Caco-2 (cell line): ENCODE measurements at regions not wholly inside any gene's neighbourhood (a gene's known extent, or its start where the extent isn't known, plus 50 kb on each side); places are given as distances from the start of the nearest gene placed in this dataset.

Experiments
- BruUV-seq: library from RNA; stranded (reverse); fragments of 400-500 nt; replicated peaks from 2 replicates; lab custom pipeline; 2021; lab: Mats Ljungman, UMichigan
- CTCF ChIA-PET: fragments of 300-600 bp; sonication (Branson Sonifier 250); formaldehyde crosslinking; loops from one replicate; lab custom pipeline; 2022; ENCODE audit warnings: antibody characterized with exemption; lab: Charles Lee
- POLR2A ChIA-PET: fragments of 300-600 bp; sonication (Branson Sonifier 250); formaldehyde crosslinking; loops from one replicate; lab custom pipeline; 2022; ENCODE audit warnings: antibody characterized with exemption; lab: Charles Lee
- DNase-seq, 2 experiments: peaks; one replicate each; pipeline versions ENCODE4 v3.0.0 to v3.0.0-alpha.2; 2020 to 2022
- H3K27me3 ChIP-seq: replicated peaks from 2 replicates; pipeline ENCODE4 v1.6.0; 2011; ENCODE audit warnings: low read length; ENCODE audit not compliant: control insufficient read depth, insufficient read depth
- H3K36me3 ChIP-seq: 2 replicates; pipeline ENCODE4 v1.5.1; 2011; ENCODE audit warnings: low read length; ENCODE audit not compliant: control insufficient read depth, insufficient read depth
- H3K4me1 ChIP-seq: fragments of 250-450 bp; sonication (Bioruptor Pico); 2 replicates; pipeline ENCODE4 v1.5.1; 2020; ENCODE audit warnings: mild to moderate bottlenecking
- H3K4me3 ChIP-seq: 2 replicates; pipeline ENCODE4 v1.5.1; 2011; ENCODE audit warnings: low read depth, mild to moderate bottlenecking, control low read depth, low read length
- H3K9me3 ChIP-seq: fragments of 250-450 bp; sonication (Bioruptor Pico); 2 replicates; pipeline ENCODE4 v1.5.1; 2020; ENCODE audit warnings: mild to moderate bottlenecking, moderate library complexity
- H3K27ac Mint-ChIP-seq: one replicate; pipeline ENCODE4 v1.8.0; 2022; ENCODE audit warnings: mixed read lengths; ENCODE audit not compliant: unreplicated experiment
- H3K27me3 Mint-ChIP-seq: one replicate; pipeline ENCODE4 v1.8.0; 2022; ENCODE audit warnings: mixed read lengths; ENCODE audit not compliant: insufficient read depth, unreplicated experiment
- H3K36me3 Mint-ChIP-seq: one replicate; pipeline ENCODE4 v1.8.0; 2022; ENCODE audit warnings: mild to moderate bottlenecking, mixed read lengths; ENCODE audit not compliant: insufficient read depth, unreplicated experiment
- H3K4me1 Mint-ChIP-seq: one replicate; pipeline ENCODE4 v1.8.0; 2022; ENCODE audit warnings: low read depth, mixed read lengths; ENCODE audit not compliant: unreplicated experiment
- H3K4me3 Mint-ChIP-seq: one replicate; pipeline ENCODE4 v1.8.0; 2022; ENCODE audit warnings: mild to moderate bottlenecking, moderate library complexity, mixed read lengths; ENCODE audit not compliant: unreplicated experiment
- H3K9me3 Mint-ChIP-seq: one replicate; pipeline ENCODE4 v1.8.0; 2022; ENCODE audit warnings: mixed read lengths; ENCODE audit not compliant: unreplicated experiment
- intact Hi-C: fragments of 100-400 bp; cut with micrococcal nuclease; formaldehyde crosslinking; loops from one replicate; pipeline ENCODE4 v1.10.0; 2022; ENCODE audit not compliant: unreplicated experiment
- TF ChIP-seq, protein P1 (sequence below), 2 experiments: fragments of 200-600 bp in 1 of 2; IDR thresholded peaks; 1 replicate in 1 of 2; 2 replicates in 1 of 2; pipeline versions ENCODE4 v1.5.1 to v1.8.0; 2011 to 2022; ENCODE audit warnings: antibody characterized with exemption in 1 of 2, control low read depth in 1 of 2, inconsistent platforms in 1 of 2, low read depth in 1 of 2, low read length in 1 of 2, mild to moderate bottlenecking in 1 of 2, moderate library complexity in 1 of 2; ENCODE audit not compliant: insufficient read depth in 1 of 2, severe bottlenecking in 1 of 2, unreplicated experiment in 1 of 2

DNA sequence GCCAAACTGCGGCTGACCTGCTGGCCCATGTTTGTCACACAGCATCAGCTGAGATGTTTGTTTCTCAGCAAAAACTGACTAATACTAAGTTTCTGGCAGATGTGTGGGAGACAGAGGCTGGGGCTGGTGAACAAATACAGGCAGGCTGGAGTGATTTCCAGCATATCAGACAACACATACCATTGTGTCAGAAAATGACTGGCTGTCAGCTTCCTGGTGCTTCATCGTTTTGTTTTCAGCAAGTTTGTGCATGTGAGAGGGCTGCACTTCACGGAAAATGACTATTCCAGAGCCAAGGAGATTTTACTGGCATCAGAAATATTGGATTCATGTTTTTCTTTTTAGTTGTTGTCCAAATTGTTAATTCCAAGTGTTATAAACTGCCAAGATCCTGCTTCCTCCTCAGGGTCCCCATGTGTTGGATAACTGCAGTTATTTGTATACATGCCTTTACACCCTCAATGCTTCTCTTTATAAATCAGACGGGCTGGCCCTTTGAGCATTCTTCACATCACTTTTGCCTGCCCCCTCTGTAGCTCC, 145.7 kb downstream of the GALC start:
- H3K9me3 ChIP-seq, result no peaks in the 10 kb centered on the region
- Mint-ChIP-seq H3K36me3 (no peaks in the 10 kb centered on the region), H3K27ac (no peak overlapping the region), H3K4me1 (no peaks in the 10 kb centered on the region), H3K4me3 (no peak overlapping the region), H3K27me3 (peaks cover 4% of the 10 kb centered on the region), H3K9me3 (no peaks in the 10 kb centered on the region)
- DNase-seq, result no peak
- no TSS peak for BruUV-seq
- no peak overlapping the region for H3K4me3 ChIP-seq
- ChIA-PET POLR2A (no interaction called here), CTCF (no interaction called here)
- TF ChIP-seq, protein P1, sequence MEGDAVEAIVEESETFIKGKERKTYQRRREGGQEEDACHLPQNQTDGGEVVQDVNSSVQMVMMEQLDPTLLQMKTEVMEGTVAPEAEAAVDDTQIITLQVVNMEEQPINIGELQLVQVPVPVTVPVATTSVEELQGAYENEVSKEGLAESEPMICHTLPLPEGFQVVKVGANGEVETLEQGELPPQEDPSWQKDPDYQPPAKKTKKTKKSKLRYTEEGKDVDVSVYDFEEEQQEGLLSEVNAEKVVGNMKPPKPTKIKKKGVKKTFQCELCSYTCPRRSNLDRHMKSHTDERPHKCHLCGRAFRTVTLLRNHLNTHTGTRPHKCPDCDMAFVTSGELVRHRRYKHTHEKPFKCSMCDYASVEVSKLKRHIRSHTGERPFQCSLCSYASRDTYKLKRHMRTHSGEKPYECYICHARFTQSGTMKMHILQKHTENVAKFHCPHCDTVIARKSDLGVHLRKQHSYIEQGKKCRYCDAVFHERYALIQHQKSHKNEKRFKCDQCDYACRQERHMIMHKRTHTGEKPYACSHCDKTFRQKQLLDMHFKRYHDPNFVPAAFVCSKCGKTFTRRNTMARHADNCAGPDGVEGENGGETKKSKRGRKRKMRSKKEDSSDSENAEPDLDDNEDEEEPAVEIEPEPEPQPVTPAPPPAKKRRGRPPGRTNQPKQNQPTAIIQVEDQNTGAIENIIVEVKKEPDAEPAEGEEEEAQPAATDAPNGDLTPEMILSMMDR (IDR thresholded peaks at IDR 0.05; ENCODE audit: insufficient read depth in 1 of 2, low read depth in 1 of 2, low read length in 1 of 2, severe bottlenecking in 1 of 2, unreplicated experiment in 1 of 2), result no peak
- no peaks in the 10 kb centered on the region for H3K27me3 ChIP-seq
- H3K36me3 ChIP-seq, result no peaks in the 10 kb centered on the region
- H3K4me1 ChIP-seq, result no peaks in the 10 kb centered on the region
- intact Hi-C loops, result no loop called here

DNA sequence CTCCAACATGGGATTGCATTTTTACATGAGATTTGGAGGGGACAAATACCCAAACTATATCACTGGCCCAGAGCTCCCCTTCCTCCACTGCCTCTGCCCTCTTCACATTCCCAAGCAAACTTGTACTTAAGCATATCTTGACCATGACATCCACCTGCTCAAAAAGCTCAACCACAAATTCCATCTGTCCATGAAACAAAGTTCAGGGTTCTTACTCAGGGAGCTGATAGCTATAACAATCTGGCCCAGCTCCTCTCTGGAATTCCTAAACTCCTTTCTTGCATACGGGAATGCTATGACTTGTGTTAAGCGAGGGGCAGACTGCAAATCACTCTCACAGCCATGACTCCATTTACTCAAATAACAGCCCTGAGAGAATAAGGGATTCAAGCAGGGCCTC, 152.1 kb downstream of the GALC start:
- Mint-ChIP-seq H3K27ac (no peak overlapping the region), H3K4me1 (no peaks in the 10 kb centered on the region), H3K4me3 (no peak overlapping the region), H3K36me3 (no peaks in the 10 kb centered on the region), H3K9me3 (no peaks in the 10 kb centered on the region), H3K27me3 (peaks cover 20% of the 10 kb centered on the region)
- no TSS peak for BruUV-seq
- H3K36me3 ChIP-seq, result no peaks in the 10 kb centered on the region
- no peak overlapping the region for H3K4me3 ChIP-seq
- intact Hi-C loops, result no loop called here
- H3K27me3 ChIP-seq, result no peaks in the 10 kb centered on the region
- TF ChIP-seq, protein P1 (IDR thresholded peaks at IDR 0.05; ENCODE audit: insufficient read depth in 1 of 2, low read depth in 1 of 2, low read length in 1 of 2, severe bottlenecking in 1 of 2, unreplicated experiment in 1 of 2), result no peak
- no peaks in the 10 kb centered on the region for H3K9me3 ChIP-seq
- H3K4me1 ChIP-seq, result no peaks in the 10 kb centered on the region
- ChIA-PET CTCF (no interaction called here), POLR2A (no interaction called here)
- DNase-seq, result no peak

DNA sequence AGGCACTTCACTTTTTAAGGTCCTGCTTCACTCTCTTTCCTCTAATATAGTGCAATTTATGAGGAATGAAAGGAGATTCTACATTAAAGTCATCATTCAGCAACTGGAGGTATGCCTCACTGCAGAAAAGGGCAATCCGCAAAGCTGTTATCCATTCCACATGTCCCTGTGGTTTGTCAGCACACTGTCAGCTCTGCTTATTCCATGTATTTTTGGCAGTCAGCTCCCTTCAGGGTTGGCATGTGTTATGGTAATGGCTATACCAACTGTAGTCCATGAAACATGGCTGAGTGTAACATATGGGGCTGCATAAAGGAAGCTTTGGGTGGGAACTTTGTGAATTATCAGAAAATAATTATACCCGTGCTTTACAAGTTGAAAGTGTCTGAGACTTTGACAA, 154.1 kb downstream of the GALC start:
- Mint-ChIP-seq H3K4me1 (no peaks in the 10 kb centered on the region), H3K9me3 (no peaks in the 10 kb centered on the region), H3K4me3 (no peak overlapping the region), H3K27me3 (peaks cover 16% of the 10 kb centered on the region), H3K36me3 (no peaks in the 10 kb centered on the region), H3K27ac (no peak overlapping the region)
- Histone ChIP-seq H3K4me3 (no peak overlapping the region), H3K4me1 (no peaks in the 10 kb centered on the region), H3K36me3 (no peaks in the 10 kb centered on the region), H3K9me3 (no peaks in the 10 kb centered on the region), H3K27me3 (no peaks in the 10 kb centered on the region)
- ChIA-PET POLR2A (no interaction called here), CTCF (no interaction called here)
- BruUV-seq, result no TSS peak
- DNase-seq, result no peak
- TF ChIP-seq, protein P1 (IDR thresholded peaks at IDR 0.05; ENCODE audit: insufficient read depth in 1 of 2, low read depth in 1 of 2, low read length in 1 of 2, severe bottlenecking in 1 of 2, unreplicated experiment in 1 of 2), result no peak
- intact Hi-C loops, result no loop called here
